CD4-positive, alpha-beta T cell (primary cell): ENCODE measurements at regions not wholly inside any gene's neighbourhood (a gene's known extent, or its start where the extent isn't known, plus 50 kb on each side); places are given as distances from the start of the nearest gene placed in this dataset.

Experiments
- ATAC-seq: fragments of 200-7000 bp; cut with Tn5 transposase; one replicate; pipeline ENCODE4 v1.10.0; 2022; ENCODE audit warnings: mild to moderate bottlenecking; ENCODE audit not compliant: poor library complexity
- CTCF ChIA-PET: fragments of 350-600 bp; sonication (Branson Sonifier 250); formaldehyde crosslinking; loops from one replicate; lab custom pipeline; 2021; ENCODE audit warnings: antibody characterized with exemption, inconsistent platforms; lab: Charles Lee
- POLR2A ChIA-PET: fragments of 350-600 bp; sonication (Branson Sonifier 250); formaldehyde crosslinking; loops from one replicate; lab custom pipeline; 2021; ENCODE audit warnings: antibody characterized with exemption, inconsistent platforms; lab: Charles Lee
- DNase-seq, 14 experiments: peaks; one replicate each; pipeline ENCODE4 v3.0.0-alpha.2; 2013 to 2020; ENCODE audit warnings: mixed read lengths in 2 of 14
- H3K27ac ChIP-seq, 2 donors: one replicate each; pipeline versions ENCODE4 v1.5.1 to v1.7.0; 2013; ENCODE audit warnings: low read length in 2 of 2, low read depth in 1 of 2, mild to moderate bottlenecking in 1 of 2
- H3K27me3 ChIP-seq, 2 experiments: 1 replicate in 1 of 2; 2 replicates in 1 of 2; pipeline versions ENCODE4 v1.6.1 to v1.7.0; 2013; ENCODE audit warnings: low read length in 2 of 2, control low read depth in 1 of 2, mild to moderate bottlenecking in 1 of 2, moderate library complexity in 1 of 2; ENCODE audit not compliant: insufficient read depth in 2 of 2, control insufficient read depth in 1 of 2
- H3K36me3 ChIP-seq: one replicate; pipeline ENCODE4 v1.6.1; 2013; ENCODE audit warnings: low read length, control low read depth; ENCODE audit not compliant: insufficient read depth
- H3K4me1 ChIP-seq: one replicate; pipeline ENCODE4 v1.6.1; 2013; ENCODE audit warnings: low read length, control low read depth; ENCODE audit not compliant: insufficient read depth
- H3K4me3 ChIP-seq: one replicate; pipeline ENCODE4 v1.5.1; 2013; ENCODE audit warnings: mild to moderate bottlenecking, low read length, moderate library complexity
- H3K9me3 ChIP-seq, 2 experiments: 1 replicate in 1 of 2; 2 replicates in 1 of 2; pipeline versions ENCODE4 v1.6.1 to v1.7.0; 2013; ENCODE audit warnings: low read length in 2 of 2, mild to moderate bottlenecking in 2 of 2, control low read depth in 1 of 2, moderate library complexity in 1 of 2; ENCODE audit not compliant: control insufficient read depth in 1 of 2, insufficient read depth in 1 of 2
- H3K27ac Mint-ChIP-seq: one replicate; pipeline ENCODE4 v1.8.0; 2020; ENCODE audit warnings: mixed read lengths
- H3K27me3 Mint-ChIP-seq: one replicate; pipeline ENCODE4 v1.8.0; 2021; ENCODE audit warnings: mixed read lengths
- H3K36me3 Mint-ChIP-seq: one replicate; pipeline ENCODE4 v1.8.0; 2021; ENCODE audit warnings: low read depth, mixed read lengths
- H3K4me1 Mint-ChIP-seq: one replicate; pipeline ENCODE4 v1.8.0; 2021; ENCODE audit warnings: low read depth, mixed read lengths
- H3K4me3 Mint-ChIP-seq: one replicate; pipeline ENCODE4 v1.8.0; 2020; ENCODE audit warnings: mild to moderate bottlenecking, mixed read lengths
- H3K9me3 Mint-ChIP-seq: one replicate; pipeline ENCODE4 v1.8.0; 2020; ENCODE audit warnings: mixed read lengths
- intact Hi-C, 2 experiments: fragments of 100-400 bp; cut with DNase I in 1 of 2; cut with micrococcal nuclease in 1 of 2; formaldehyde crosslinking; loops; one replicate each; pipeline versions ENCODE4 v1.15.1 to v1.9.0; 2023 to 2025; cut with DNase I, micrococcal nuclease
- TF ChIP-seq, protein P1 (sequence below): fragments of 200-600 bp; IDR thresholded peaks from one replicate; pipeline ENCODE4 v1.8.0; 2022; ENCODE audit warnings: antibody characterized with exemption, mild to moderate bottlenecking

- no peaks in the 10 kb centered on the region for H3K27me3 Mint-ChIP-seq
- CTCF ChIA-PET: no interaction called here
- intact Hi-C loops: no loop called here
- Histone ChIP-seq H3K27me3 (no peaks in the 10 kb centered on the region), H3K9me3 (no peaks in the 10 kb centered on the region), H3K27ac (no peak overlapping the region), H3K4me1 (no peaks in the 10 kb centered on the region), H3K36me3 (no peaks in the 10 kb centered on the region), H3K4me3 (no peak overlapping the region)
- no peak for ATAC-seq
- POLR2A ChIA-PET: no interaction called here
- H3K4me1 Mint-ChIP-seq: peaks cover 6% of the 10 kb centered on the region
- no peak overlapping the region for H3K27ac Mint-ChIP-seq
- TF ChIP-seq, protein P1, sequence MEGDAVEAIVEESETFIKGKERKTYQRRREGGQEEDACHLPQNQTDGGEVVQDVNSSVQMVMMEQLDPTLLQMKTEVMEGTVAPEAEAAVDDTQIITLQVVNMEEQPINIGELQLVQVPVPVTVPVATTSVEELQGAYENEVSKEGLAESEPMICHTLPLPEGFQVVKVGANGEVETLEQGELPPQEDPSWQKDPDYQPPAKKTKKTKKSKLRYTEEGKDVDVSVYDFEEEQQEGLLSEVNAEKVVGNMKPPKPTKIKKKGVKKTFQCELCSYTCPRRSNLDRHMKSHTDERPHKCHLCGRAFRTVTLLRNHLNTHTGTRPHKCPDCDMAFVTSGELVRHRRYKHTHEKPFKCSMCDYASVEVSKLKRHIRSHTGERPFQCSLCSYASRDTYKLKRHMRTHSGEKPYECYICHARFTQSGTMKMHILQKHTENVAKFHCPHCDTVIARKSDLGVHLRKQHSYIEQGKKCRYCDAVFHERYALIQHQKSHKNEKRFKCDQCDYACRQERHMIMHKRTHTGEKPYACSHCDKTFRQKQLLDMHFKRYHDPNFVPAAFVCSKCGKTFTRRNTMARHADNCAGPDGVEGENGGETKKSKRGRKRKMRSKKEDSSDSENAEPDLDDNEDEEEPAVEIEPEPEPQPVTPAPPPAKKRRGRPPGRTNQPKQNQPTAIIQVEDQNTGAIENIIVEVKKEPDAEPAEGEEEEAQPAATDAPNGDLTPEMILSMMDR: no peak
- no peak for DNase-seq
- no peaks in the 10 kb centered on the region for H3K9me3 Mint-ChIP-seq
- no peak overlapping the region for H3K4me3 Mint-ChIP-seq
- no peaks in the 10 kb centered on the region for H3K36me3 Mint-ChIP-seq
These were observed 101.2 kb downstream of the NFKBIZ start for GRCh38 chr3:101950510-101950909.

GRCh38 chr3:101950985-101951733 is 101.8 kb downstream of the NFKBIZ start:
- intact Hi-C loops: no loop called here
- Histone ChIP-seq H3K27ac (no peak overlapping the region), H3K27me3 (no peaks in the 10 kb centered on the region), H3K4me1 (no peaks in the 10 kb centered on the region), H3K4me3 (no peak overlapping the region), H3K36me3 (no peaks in the 10 kb centered on the region), H3K9me3 (no peaks in the 10 kb centered on the region)
- Mint-ChIP-seq H3K36me3 (no peaks in the 10 kb centered on the region), H3K27me3 (no peaks in the 10 kb centered on the region), H3K9me3 (no peaks in the 10 kb centered on the region), H3K4me1 (peaks cover under 1% of the 10 kb centered on the region), H3K27ac (no peak overlapping the region), H3K4me3 (no peak overlapping the region)
- TF ChIP-seq, protein P1: no peak
- DNase-seq (no peak), ATAC-seq (no peak)
- ChIA-PET POLR2A (no interaction called here), CTCF (no interaction called here)

DNA sequence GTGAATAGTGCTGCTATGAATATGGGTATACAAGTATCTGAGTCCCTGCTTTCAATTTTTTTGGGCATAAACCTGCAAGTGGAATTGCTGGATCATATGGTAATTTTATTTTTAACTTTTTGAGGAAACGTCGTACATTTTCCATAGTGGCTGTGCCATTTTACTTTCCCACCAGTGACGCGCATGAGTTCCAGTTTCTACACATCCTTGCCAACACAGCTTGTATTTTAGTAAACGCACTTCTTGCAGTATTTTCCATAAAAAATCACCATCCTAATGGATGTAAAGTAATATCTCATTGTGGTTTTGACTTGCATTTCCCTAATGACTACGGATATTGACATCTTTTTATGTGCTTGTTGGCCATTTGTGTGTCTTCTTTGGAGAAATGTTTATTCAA is 105.0 kb downstream of the NFKBIZ start:
- Mint-ChIP-seq H3K27me3 (no peaks in the 10 kb centered on the region), H3K9me3 (no peaks in the 10 kb centered on the region), H3K27ac (no peak overlapping the region), H3K36me3 (no peaks in the 10 kb centered on the region), H3K4me3 (no peak overlapping the region), H3K4me1 (no peaks in the 10 kb centered on the region)
- no peaks in the 10 kb centered on the region for H3K4me1 ChIP-seq
- DNase-seq: no peak
- H3K36me3 ChIP-seq: no peaks in the 10 kb centered on the region
- POLR2A ChIA-PET: no interaction called here
- no peaks in the 10 kb centered on the region for H3K27me3 ChIP-seq
- TF ChIP-seq, protein P1: no peak
- CTCF ChIA-PET: no interaction called here
- intact Hi-C loops: no loop called here
- no peak for ATAC-seq
- H3K4me3 ChIP-seq: no peak overlapping the region
- no peak overlapping the region for H3K27ac ChIP-seq
- no peaks in the 10 kb centered on the region for H3K9me3 ChIP-seq
